ENCODE measurements at regions not wholly inside any gene's neighbourhood (a gene's known extent, or its start where the extent isn't known, plus 50 kb on each side); places are given as distances from the start of the nearest gene placed in this dataset.

DNA sequence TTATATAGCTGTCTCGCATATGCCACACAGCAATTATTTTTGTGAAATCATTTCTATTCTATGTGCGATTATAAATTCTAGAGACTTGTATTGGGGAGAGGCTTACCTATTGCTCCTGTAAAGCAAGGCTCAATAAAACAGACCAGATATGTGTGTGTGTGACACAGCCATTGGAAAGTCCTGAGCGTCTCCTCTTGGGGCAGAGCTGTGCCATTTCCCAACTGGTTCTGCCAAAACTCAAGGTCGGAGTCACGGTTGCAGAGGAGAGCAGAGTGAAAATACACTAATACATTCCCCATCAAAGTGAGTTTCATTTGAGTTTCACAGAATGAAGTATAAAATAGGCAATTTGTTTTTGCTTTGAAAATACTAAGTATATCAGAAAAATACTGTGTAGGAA lies 567.4 kb upstream of the FZD8 start:
- DNase-seq (no peak), ATAC-seq (no peak)
- H3K4me1 ChIP-seq = no peaks in the 10 kb centered on the region
- no peaks in the 10 kb centered on the region for H3K36me3 ChIP-seq (replicated peaks in 1 of 2; ENCODE audit: insufficient read depth in 1 of 2, low read depth in 2 of 2)
- 64 to 79% methylated on average over 5 of the region's 5 CpGs for WGBS, 2 donors
- no peaks in the 10 kb centered on the region for H3K9me3 ChIP-seq
- H3K27me3 ChIP-seq = no peaks in the 10 kb centered on the region
- no peak overlapping the region for H3K27ac ChIP-seq
- intact Hi-C loops (cut with DNase I) = no loop called here
- H3K4me3 ChIP-seq = no peak overlapping the region
- TF ChIP-seq POLR2A (IDR thresholded peaks at IDR 0.05) = no peak
- TF ChIP-seq, protein P1, sequence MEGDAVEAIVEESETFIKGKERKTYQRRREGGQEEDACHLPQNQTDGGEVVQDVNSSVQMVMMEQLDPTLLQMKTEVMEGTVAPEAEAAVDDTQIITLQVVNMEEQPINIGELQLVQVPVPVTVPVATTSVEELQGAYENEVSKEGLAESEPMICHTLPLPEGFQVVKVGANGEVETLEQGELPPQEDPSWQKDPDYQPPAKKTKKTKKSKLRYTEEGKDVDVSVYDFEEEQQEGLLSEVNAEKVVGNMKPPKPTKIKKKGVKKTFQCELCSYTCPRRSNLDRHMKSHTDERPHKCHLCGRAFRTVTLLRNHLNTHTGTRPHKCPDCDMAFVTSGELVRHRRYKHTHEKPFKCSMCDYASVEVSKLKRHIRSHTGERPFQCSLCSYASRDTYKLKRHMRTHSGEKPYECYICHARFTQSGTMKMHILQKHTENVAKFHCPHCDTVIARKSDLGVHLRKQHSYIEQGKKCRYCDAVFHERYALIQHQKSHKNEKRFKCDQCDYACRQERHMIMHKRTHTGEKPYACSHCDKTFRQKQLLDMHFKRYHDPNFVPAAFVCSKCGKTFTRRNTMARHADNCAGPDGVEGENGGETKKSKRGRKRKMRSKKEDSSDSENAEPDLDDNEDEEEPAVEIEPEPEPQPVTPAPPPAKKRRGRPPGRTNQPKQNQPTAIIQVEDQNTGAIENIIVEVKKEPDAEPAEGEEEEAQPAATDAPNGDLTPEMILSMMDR (IDR thresholded peaks at IDR 0.05) = no peak

DNA sequence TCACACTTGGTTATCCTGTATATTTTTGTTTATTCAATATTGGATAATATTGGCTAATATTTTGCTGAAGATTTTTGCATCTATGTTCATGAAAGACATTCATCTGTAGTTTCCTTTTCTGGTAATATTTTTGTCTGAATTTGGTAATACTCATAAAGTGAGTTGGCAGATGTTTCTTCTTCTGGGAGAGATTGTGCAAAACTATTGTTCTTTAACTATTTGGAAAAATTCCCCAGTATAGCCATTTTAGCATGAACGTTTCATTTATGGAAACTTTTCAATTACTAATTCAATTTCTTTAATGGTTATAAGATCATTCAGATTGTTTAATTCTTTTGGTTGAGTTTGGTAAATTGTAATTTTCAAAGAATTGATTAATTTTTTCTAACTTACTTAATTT lies 560.8 kb upstream of the FZD8 start:
- H3K9me3 ChIP-seq = no peaks in the 10 kb centered on the region
- intact Hi-C loops (cut with DNase I) = no loop called here
- H3K4me1 ChIP-seq = no peaks in the 10 kb centered on the region
- no peaks in the 10 kb centered on the region for H3K36me3 ChIP-seq (replicated peaks in 1 of 2; ENCODE audit: insufficient read depth in 1 of 2, low read depth in 2 of 2)
- TF ChIP-seq, protein P1 (IDR thresholded peaks at IDR 0.05) = no peak
- TF ChIP-seq POLR2A (IDR thresholded peaks at IDR 0.05) = no peak
- WGBS, 2 donors = 16 to 20% methylated on average over 1 of the region's 1 CpG
- H3K27ac ChIP-seq = no peak overlapping the region
- ATAC-seq (no peak), DNase-seq (no peak)
- no peaks in the 10 kb centered on the region for H3K27me3 ChIP-seq
- no peak overlapping the region for H3K4me3 ChIP-seq

DNA sequence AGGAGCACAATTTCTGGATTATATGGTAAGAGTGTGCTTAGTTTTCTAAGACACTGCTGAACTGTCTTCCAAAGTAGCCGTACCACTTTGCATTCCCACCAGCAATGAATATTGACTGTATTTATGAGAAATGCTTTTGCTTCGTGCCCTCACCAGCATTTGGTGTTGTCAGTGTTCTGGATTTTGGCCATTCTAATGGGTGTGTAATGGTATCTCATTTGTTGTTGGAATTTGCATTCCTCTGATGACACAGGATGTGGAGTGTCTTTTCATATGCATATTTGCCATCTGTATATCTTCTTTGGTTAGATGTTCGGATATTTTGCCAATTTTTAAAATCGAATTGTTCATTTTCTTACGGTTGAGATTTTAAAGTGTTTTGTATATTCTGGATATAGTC lies 558.5 kb upstream of the FZD8 start:
- no peak for ATAC-seq
- H3K9me3 ChIP-seq = no peaks in the 10 kb centered on the region
- 76 to 80% methylated on average over 5 of the region's 5 CpGs for WGBS, 2 donors
- H3K4me1 ChIP-seq = no peaks in the 10 kb centered on the region
- TF ChIP-seq POLR2A (IDR thresholded peaks at IDR 0.05) = no peak
- TF ChIP-seq, protein P1 (IDR thresholded peaks at IDR 0.05) = no peak
- no peak for DNase-seq
- H3K4me3 ChIP-seq = no peak overlapping the region
- H3K27ac ChIP-seq = no peak overlapping the region
- H3K36me3 ChIP-seq (replicated peaks in 1 of 2; ENCODE audit: insufficient read depth in 1 of 2, low read depth in 2 of 2) = no peaks in the 10 kb centered on the region
- H3K27me3 ChIP-seq = no peaks in the 10 kb centered on the region
- intact Hi-C loops (cut with DNase I) = no loop called here

DNA sequence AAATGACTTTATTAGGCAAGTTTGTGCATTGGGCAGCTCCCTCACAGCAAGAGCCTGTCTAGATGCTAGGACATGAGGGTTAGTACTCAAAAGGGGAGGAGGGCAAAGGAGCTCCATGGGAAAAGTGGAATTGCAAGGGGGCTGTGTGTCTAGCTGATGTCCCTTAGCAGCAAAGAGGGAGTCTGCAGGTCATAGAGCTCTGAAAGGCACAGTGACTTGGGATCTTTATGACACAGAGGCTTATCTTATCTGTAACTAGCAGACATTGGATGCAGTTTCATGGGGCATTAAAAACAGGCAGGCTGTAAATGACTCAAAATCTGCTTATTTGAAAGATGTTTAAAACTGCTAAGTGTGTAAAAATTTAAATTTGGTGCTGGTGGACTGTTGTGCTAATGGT lies 556.2 kb upstream of the FZD8 start:
- H3K27me3 ChIP-seq = no peaks in the 10 kb centered on the region
- no peaks in the 10 kb centered on the region for H3K9me3 ChIP-seq
- no peaks in the 10 kb centered on the region for H3K36me3 ChIP-seq (replicated peaks in 1 of 2; ENCODE audit: insufficient read depth in 1 of 2, low read depth in 2 of 2)
- intact Hi-C loops (cut with DNase I) = no loop called here
- DNase-seq (no peak), ATAC-seq (no peak)
- TF ChIP-seq POLR2A (IDR thresholded peaks at IDR 0.05) = no peak
- TF ChIP-seq, protein P1 (IDR thresholded peaks at IDR 0.05) = no peak
- H3K4me1 ChIP-seq = no peaks in the 10 kb centered on the region
- no peak overlapping the region for H3K27ac ChIP-seq
- no peak overlapping the region for H3K4me3 ChIP-seq

DNA sequence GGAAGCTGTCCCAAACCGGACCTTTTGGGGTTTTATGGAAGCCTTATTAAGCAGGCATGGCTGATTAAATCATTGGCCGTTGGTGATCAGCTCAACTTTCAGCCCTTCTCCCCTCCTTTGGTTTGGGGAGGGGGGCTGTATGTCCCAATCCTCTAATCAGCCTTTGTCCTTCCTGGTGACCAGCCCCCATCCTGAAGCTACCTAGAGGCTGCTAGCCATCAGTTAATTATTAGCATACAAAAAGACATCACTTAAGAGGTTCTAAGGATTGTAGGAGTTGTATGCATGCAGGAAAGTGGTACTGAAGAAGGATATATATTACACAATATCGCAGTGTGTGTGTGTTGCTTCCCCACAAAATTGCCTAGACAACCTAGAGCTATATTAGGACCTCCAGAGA lies 553.3 kb upstream of the FZD8 start:
- 62 to 73% methylated on average over 3 of the region's 3 CpGs for whole genome bisulfite sequencing, 2 donors
- intact Hi-C loops (cut with DNase I) = no loop called here
- H3K27ac ChIP-seq = no peak overlapping the region
- no peaks in the 10 kb centered on the region for H3K4me1 ChIP-seq
- DNase-seq (no peak), ATAC-seq (no peak)
- H3K9me3 ChIP-seq = no peaks in the 10 kb centered on the region
- TF ChIP-seq, protein P1 (IDR thresholded peaks at IDR 0.05) = no peak
- no peak for TF ChIP-seq POLR2A (IDR thresholded peaks at IDR 0.05)
- no peaks in the 10 kb centered on the region for H3K27me3 ChIP-seq
- H3K4me3 ChIP-seq = no peak overlapping the region
- no peaks in the 10 kb centered on the region for H3K36me3 ChIP-seq (replicated peaks in 1 of 2; ENCODE audit: insufficient read depth in 1 of 2, low read depth in 2 of 2)
